ENCODE measurements at regions not wholly inside any gene's neighbourhood (a gene's known extent, or its start where the extent isn't known, plus 50 kb on each side); places are given as distances from the start of the nearest gene placed in this dataset.

DNA sequence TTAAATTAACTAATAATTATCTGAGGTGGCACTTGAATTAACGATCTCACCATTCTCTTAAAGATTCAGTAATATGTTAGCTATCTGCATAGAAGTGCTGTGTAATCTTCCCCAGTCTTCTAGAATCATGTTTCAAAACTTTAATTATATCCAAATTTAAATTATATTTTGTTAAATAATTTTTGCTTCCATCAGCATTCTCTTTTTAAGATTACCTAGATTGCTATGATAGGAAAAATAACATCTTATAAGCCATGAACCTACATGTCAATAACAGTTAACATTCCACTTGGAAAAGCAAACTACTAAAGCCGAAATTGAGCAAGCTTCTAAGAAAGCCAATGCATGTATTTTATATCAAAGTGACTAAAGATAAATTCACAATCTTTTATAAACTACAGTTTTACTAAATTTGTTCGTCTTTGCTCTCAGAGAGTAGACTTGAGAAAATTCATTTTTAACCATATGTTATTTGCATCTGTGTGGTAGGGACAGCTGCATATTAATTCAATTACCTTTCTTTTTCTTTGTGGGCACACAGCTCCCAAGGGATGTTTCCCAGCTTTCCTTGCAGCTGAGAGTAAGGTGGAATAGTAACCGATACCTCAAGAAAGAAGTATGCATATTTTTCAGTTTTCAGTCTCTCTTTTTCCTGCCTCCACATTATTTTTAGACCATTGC, 105.4 kb upstream of the ABCB5 start:
- TF ChIP-seq, protein P1, sequence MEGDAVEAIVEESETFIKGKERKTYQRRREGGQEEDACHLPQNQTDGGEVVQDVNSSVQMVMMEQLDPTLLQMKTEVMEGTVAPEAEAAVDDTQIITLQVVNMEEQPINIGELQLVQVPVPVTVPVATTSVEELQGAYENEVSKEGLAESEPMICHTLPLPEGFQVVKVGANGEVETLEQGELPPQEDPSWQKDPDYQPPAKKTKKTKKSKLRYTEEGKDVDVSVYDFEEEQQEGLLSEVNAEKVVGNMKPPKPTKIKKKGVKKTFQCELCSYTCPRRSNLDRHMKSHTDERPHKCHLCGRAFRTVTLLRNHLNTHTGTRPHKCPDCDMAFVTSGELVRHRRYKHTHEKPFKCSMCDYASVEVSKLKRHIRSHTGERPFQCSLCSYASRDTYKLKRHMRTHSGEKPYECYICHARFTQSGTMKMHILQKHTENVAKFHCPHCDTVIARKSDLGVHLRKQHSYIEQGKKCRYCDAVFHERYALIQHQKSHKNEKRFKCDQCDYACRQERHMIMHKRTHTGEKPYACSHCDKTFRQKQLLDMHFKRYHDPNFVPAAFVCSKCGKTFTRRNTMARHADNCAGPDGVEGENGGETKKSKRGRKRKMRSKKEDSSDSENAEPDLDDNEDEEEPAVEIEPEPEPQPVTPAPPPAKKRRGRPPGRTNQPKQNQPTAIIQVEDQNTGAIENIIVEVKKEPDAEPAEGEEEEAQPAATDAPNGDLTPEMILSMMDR (IDR thresholded peaks at IDR 0.05; ENCODE audit: low read depth, low read length): no peak
- no peak overlapping the region for H3K27ac ChIP-seq
- DNase-seq: no peak

DNA sequence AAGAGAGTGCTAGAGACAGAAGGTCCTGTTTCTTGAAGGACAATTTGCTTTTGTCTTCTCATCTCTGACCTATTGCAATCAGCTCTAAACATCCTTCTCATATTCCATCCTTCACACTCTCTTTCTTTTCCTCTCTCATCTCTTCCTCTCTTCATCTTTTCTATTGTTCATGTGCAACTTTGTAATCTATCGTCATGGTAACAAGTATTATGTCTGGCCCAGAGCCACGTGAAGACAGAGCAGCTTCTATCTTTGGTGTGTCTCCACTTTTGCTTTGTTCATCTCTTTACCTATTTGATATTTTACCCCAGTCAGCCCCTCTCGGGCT, 104.9 kb upstream of the ABCB5 start:
- TF ChIP-seq, protein P1 (IDR thresholded peaks at IDR 0.05; ENCODE audit: low read depth, low read length): no peak
- DNase-seq: no peak
- no peak overlapping the region for H3K27ac ChIP-seq
- no peaks in the 10 kb centered on the region for H3K36me3 ChIP-seq
- no peaks in the 10 kb centered on the region for H3K27me3 ChIP-seq (ENCODE audit: insufficient read depth, low read depth, severe bottlenecking)
- H3K9me3 ChIP-seq (ENCODE audit: severe bottlenecking): no peaks in the 10 kb centered on the region
- H3K4me3 ChIP-seq (ENCODE audit: low read depth, low read length): no peak overlapping the region

More for the DNA sequence above, 105.4 kb upstream of the ABCB5 start:
- no peak overlapping the region for H3K4me3 ChIP-seq (ENCODE audit: low read depth, low read length)
- no peaks in the 10 kb centered on the region for H3K9me3 ChIP-seq (ENCODE audit: severe bottlenecking)
- no peaks in the 10 kb centered on the region for H3K36me3 ChIP-seq
- no peaks in the 10 kb centered on the region for H3K27me3 ChIP-seq (ENCODE audit: insufficient read depth, low read depth, severe bottlenecking)

DNA sequence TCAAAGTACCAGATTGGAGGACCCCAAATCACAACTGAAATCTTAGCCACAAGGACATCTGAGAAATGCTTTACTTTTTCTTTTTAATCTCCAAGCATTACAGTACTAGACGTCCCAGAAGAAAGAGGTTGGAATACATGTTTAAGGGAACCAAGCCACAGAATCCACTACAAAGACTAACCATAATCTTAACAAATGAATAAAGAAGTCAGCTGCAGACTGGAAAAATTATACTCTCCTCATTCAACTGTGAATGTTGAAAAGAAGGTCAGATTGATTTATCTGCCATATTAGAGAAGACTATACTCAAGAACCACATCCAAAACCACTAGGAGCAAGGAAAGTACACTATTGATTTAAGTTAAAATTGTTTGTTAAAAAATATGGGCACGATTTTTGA, 102.1 kb upstream of the ABCB5 start:
- H3K27ac ChIP-seq: 0 out of 2 replicates have a peak overlapping the region, but pooled peaks have one; percentile 9
- no peaks in the 10 kb centered on the region for H3K27me3 ChIP-seq (ENCODE audit: insufficient read depth, low read depth, severe bottlenecking)
- TF ChIP-seq, protein P1 (IDR thresholded peaks at IDR 0.05; ENCODE audit: low read depth, low read length): no peak
- H3K4me3 ChIP-seq (ENCODE audit: low read depth, low read length): no peak overlapping the region
- no peaks in the 10 kb centered on the region for H3K9me3 ChIP-seq (ENCODE audit: severe bottlenecking)
- no peaks in the 10 kb centered on the region for H3K36me3 ChIP-seq
- no peak for DNase-seq

DNA sequence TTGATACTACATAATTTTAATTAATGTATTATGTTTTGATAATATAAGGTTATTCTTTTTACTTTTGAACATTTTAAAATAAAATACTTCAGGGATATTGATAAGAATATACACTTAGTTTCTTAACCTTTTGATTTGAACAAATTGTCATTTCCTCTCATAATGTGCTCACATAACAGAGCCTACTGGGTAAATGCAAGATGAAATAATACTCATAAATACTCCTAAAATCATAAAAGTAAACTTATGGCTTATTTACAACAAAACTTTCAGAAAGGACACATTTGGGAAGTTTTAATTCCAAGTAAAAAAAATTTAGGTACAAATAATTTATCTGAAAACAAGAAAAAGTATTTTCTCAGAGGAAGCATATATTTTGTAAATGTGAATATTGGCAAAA, 101.6 kb upstream of the ABCB5 start:
- TF ChIP-seq, protein P1 (IDR thresholded peaks at IDR 0.05; ENCODE audit: low read depth, low read length): no peak
- no peaks in the 10 kb centered on the region for H3K27me3 ChIP-seq (ENCODE audit: insufficient read depth, low read depth, severe bottlenecking)
- no peaks in the 10 kb centered on the region for H3K9me3 ChIP-seq (ENCODE audit: severe bottlenecking)
- no peak for DNase-seq
- peak overlapping the region; percentile 29; the same call in 1 of the 2 replicates for H3K27ac ChIP-seq
- no peaks in the 10 kb centered on the region for H3K36me3 ChIP-seq
- no peak overlapping the region for H3K4me3 ChIP-seq (ENCODE audit: low read depth, low read length)

DNA sequence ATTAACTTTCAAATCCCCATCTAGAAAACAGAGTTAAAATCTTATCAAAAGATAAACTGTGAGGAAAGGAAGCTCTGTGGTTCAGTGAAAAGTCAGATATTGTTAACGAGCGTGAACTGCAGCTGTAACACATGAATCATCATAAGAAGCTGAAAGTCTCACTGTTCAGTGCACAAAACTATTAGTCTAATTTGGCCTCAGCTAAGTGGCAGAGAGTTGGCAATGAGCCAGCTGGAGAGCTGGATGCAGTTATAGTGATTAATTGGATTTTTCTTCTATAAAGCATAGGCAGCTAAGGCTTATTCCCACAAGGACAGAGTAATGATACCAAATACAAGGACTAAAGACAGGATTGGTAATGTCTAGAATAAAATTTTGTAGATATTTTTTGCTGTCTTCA, 101.1 kb upstream of the ABCB5 start:
- DNase-seq: peak; percentile 89
- H3K27me3 ChIP-seq (ENCODE audit: insufficient read depth, low read depth, severe bottlenecking): no peaks in the 10 kb centered on the region
- H3K27ac ChIP-seq: peak overlapping the region; percentile 29; the same call in 1 of the 2 replicates
- H3K4me3 ChIP-seq (ENCODE audit: low read depth, low read length): no peak overlapping the region
- H3K36me3 ChIP-seq: no peaks in the 10 kb centered on the region
- TF ChIP-seq, protein P1 (IDR thresholded peaks at IDR 0.05; ENCODE audit: low read depth, low read length): no peak
- H3K9me3 ChIP-seq (ENCODE audit: severe bottlenecking): no peaks in the 10 kb centered on the region

DNA sequence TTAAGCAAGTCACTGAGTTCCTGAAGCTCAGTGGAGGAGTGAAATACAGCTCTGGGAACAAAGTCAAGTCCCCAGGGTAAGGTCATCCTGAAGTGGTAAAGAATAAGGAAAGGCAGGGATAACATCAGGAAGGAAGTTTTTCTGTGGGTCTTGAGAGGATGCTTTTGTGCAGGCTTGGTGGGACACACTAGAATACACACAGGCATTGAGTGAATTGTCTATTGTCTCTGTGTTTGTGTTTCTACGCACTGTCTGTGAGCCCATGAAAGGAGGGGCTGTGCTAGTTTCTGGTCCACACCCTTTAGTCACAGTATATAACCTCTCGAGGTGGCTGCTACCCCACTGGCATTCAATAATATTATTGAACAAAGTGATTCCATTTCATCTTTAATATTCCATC, 95.8 kb upstream of the ABCB5 start:
- H3K27ac ChIP-seq: no peak overlapping the region
- H3K4me3 ChIP-seq (ENCODE audit: low read depth, low read length): no peak overlapping the region
- H3K27me3 ChIP-seq (ENCODE audit: insufficient read depth, low read depth, severe bottlenecking): no peaks in the 10 kb centered on the region
- TF ChIP-seq, protein P1 (IDR thresholded peaks at IDR 0.05; ENCODE audit: low read depth, low read length): no peak
- no peaks in the 10 kb centered on the region for H3K9me3 ChIP-seq (ENCODE audit: severe bottlenecking)
- no peak for DNase-seq
- no peaks in the 10 kb centered on the region for H3K36me3 ChIP-seq
